Erythroblast (primary cell): ENCODE measurements at regions not wholly inside any gene's neighbourhood (a gene's known extent, or its start where the extent isn't known, plus 50 kb on each side); places are given as distances from the start of the nearest gene placed in this dataset.

Experiments
- GATA1 ChIP-seq: IDR thresholded peaks from 2 replicates; pipeline ENCODE4 v1.6.1; 2011; ENCODE audit warnings: low read depth, mild to moderate bottlenecking, control low read depth, low read length, moderate library complexity
- POLR2A ChIP-seq: IDR thresholded peaks from 2 replicates; pipeline ENCODE4 v1.6.1; 2011; ENCODE audit warnings: mild to moderate bottlenecking, low read length

DNA sequence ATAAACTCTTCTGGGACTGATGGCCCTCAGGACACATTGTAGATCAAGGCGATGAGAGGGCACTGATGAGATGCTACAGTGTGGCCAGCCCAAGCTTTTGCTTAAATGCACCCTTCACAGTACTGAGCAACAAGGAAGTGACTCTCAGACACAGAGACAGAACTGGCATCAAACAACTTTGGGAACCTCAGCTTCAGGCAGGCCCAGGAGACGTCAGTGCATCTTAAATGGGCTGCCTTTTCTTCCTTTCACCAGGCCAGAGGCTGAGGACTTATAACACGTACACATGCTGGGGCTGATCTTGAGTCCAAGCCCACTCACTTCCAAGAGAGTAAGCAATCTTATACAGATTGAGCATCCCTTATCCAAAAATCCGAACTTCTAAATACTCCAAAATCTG lies 386.1 kb upstream of the C16orf82 start:
- TF ChIP-seq POLR2A (no peak), GATA1 (no peak)
